ENCODE measurements at regions not wholly inside any gene's neighbourhood (a gene's known extent, or its start where the extent isn't known, plus 50 kb on each side); places are given as distances from the start of the nearest gene placed in this dataset.

- no peak for TF ChIP-seq CTCF (IDR thresholded peaks at IDR 0.05)
- no peak for TF ChIP-seq EZH2 (IDR thresholded peaks at IDR 0.05; ENCODE audit: borderline replicate concordance, insufficient read depth, low read depth, low read length, poor library complexity, severe bottlenecking)
Observed at GRCh38 chr14:49972823-49973222, 79.9 kb downstream of the ARF6 start.
